ENCODE measurements at regions not wholly inside any gene's neighbourhood (a gene's known extent, or its start where the extent isn't known, plus 50 kb on each side); places are given as distances from the start of the nearest gene placed in this dataset.

- no peak for DNase-seq (ENCODE audit: low spot score)
- intact Hi-C loops (cut with micrococcal nuclease; ENCODE audit: unreplicated experiment): loop anchor here (5.0 kb wide), 1 partner anchor 66 kb away; no protein-coding TSS in a partner anchor
These were observed 237.8 kb upstream of the JADE1 start for GRCh38 chr4:128571747-128572146.

More at GRCh38 chr4:128571747-128572146, 237.8 kb upstream of the JADE1 start:
- Histone ChIP-seq H3K4me3 (replicated peaks in 1 of 3; ENCODE audit: insufficient read depth in 1 of 3, low read depth in 2 of 3, low read length in 3 of 3) (no peak overlapping the region), H3K4me2 (ENCODE audit: low read depth, low read length) (no peak overlapping the region), H3K9me3 (ENCODE audit: low read length) (no peaks in the 10 kb centered on the region), H3K36me3 (replicated peaks in 1 of 2; ENCODE audit: control insufficient read depth in 1 of 2, insufficient read depth in 2 of 2, low read length in 2 of 2) (no peaks in the 10 kb centered on the region), H3K4me1 (ENCODE audit: insufficient read depth, low read length) (peaks cover 21% of the 10 kb centered on the region), H2AFZ (ENCODE audit: low read length) (no peak overlapping the region), H3K79me2 (ENCODE audit: insufficient read depth, low read length) (no peaks in the 10 kb centered on the region), H3K27me3 (ENCODE audit: control insufficient read depth in 1 of 2, insufficient read depth in 2 of 2, low read length in 2 of 2) (no peaks in the 10 kb centered on the region; a peak in 1 of 5 replicates), H3K27ac (ENCODE audit: extremely low read length, insufficient read depth, low read length) (no peak overlapping the region), H4K20me1 (ENCODE audit: insufficient read depth, low read length) (no peaks in the 10 kb centered on the region), H3K9ac (ENCODE audit: insufficient read depth, low read depth, low read length) (no peak overlapping the region)
- POLR2A ChIA-PET: no interaction called here
- TF ChIP-seq ZNF598 (CRISPR knock-in tag; IDR thresholded peaks at IDR 0.05; ENCODE audit: borderline replicate concordance): no peak
- TF ChIP-seq E2F1 (CRISPR knock-in tag; IDR thresholded peaks at IDR 0.05): no peak
- no peak for TF ChIP-seq HNRNPL (IDR thresholded peaks at IDR 0.05; ENCODE audit: low read depth, low read length)
- TF ChIP-seq ZNF407 (CRISPR knock-in tag; IDR thresholded peaks at IDR 0.05; ENCODE audit: not compliant biosample characterization): no peak
- no peak for TF ChIP-seq ZNF800 (CRISPR knock-in tag; IDR thresholded peaks at IDR 0.05)
- no peak for TF ChIP-seq TOPORS (CRISPR knock-in tag; IDR thresholded peaks at IDR 0.05)
- no peak for TF ChIP-seq ZSCAN31 (CRISPR knock-in tag; IDR thresholded peaks at IDR 0.05; ENCODE audit: low read depth)
- no peak for FAIRE-seq
- no peak for ATAC-seq
- in situ Hi-C loops (cut with HindIII; ENCODE audit: extremely low pct_ligation_motif_present, low pct_unique_long_range_greater_than_20kb): loop anchor here (25.0 kb wide), 2 partner anchors 241 to 384 kb away; partner anchors contain the start of gene JADE1
- BruUV-seq (replicated peaks): no TSS peak
- CTCF ChIA-PET (ENCODE audit: low intra/inter-chr PET ratio, low total read pairs): no interaction called here

All from HepG2 (cell line).